Fibroblast of mammary gland (primary cell): ENCODE measurements at regions not wholly inside any gene's neighbourhood (a gene's known extent, or its start where the extent isn't known, plus 50 kb on each side); places are given as distances from the start of the nearest gene placed in this dataset.

Experiments
- DNase-seq: peaks from one replicate; pipeline ENCODE4 v3.0.0-alpha.2; 2010; ENCODE audit warnings: low read depth
- H3K4me3 ChIP-seq: 2 replicates; pipeline ENCODE4 v1.5.1; 2011; ENCODE audit warnings: low read depth, mild to moderate bottlenecking, low read length, moderate library complexity; ENCODE audit not compliant: control insufficient read depth
- CTCF ChIP-seq: conservative IDR thresholded peaks from 2 replicates; pipeline ENCODE4 v1.5.1; 2011; ENCODE audit warnings: low read depth, low read length, inconsistent platforms; ENCODE audit not compliant: control insufficient read depth, insufficient read depth

GRCh38 chr1:22373252-22373651 is 78.4 kb upstream of the ZBTB40 start:
- no peak overlapping the region for H3K4me3 ChIP-seq
- no peak for DNase-seq
- no peak for TF ChIP-seq CTCF

GRCh38 chr1:22374001-22374400 is 77.7 kb upstream of the ZBTB40 start:
- TF ChIP-seq CTCF, result no peak
- H3K4me3 ChIP-seq, result no peak overlapping the region

GRCh38 chr1:22375601-22376000 is 76.0 kb upstream of the ZBTB40 start:
- no peak for TF ChIP-seq CTCF
- H3K4me3 ChIP-seq, result no peak overlapping the region
- DNase-seq, result no peak

More at GRCh38 chr1:22374001-22374400, 77.7 kb upstream of the ZBTB40 start:
- DNase-seq, result no peak

DNA sequence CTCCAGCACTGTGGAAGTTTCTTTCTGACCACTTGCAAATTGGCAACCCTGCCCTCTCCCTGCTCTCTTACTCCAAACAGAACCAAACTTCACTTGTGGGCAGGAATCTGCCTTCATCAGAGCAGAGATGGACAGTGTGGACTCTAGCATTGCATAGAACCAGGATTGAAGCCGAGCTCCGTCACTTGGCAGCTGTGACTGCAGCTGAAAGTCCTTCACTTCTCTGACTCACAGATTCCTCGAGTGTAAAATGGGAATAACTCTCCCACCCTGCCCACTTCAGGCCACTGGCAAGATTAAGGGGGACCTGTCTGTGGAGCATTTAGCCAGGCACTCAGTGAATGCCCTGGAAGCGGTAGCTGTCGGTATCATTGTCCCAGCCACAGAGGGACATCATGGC is 75.7 kb upstream of the ZBTB40 start:
- H3K4me3 ChIP-seq, result no peak overlapping the region
- no peak for TF ChIP-seq CTCF
- no peak for DNase-seq

GRCh38 chr1:22376546-22376945 is 75.1 kb upstream of the ZBTB40 start:
- no peak for TF ChIP-seq CTCF
- no peak overlapping the region for H3K4me3 ChIP-seq
- no peak for DNase-seq

- no peak for TF ChIP-seq CTCF
- H3K4me3 ChIP-seq, result no peak overlapping the region
- DNase-seq, result peak; percentile 26
Observed at GRCh38 chr1:22376976-22377375, 74.7 kb upstream of the ZBTB40 start.

GRCh38 chr1:22379566-22379965 is 72.1 kb upstream of the ZBTB40 start:
- peak; percentile 25 for DNase-seq
- no peak for TF ChIP-seq CTCF
- no peak overlapping the region for H3K4me3 ChIP-seq
